ENCODE measurements at regions not wholly inside any gene's neighbourhood (a gene's known extent, or its start where the extent isn't known, plus 50 kb on each side); places are given as distances from the start of the nearest gene placed in this dataset.

DNA sequence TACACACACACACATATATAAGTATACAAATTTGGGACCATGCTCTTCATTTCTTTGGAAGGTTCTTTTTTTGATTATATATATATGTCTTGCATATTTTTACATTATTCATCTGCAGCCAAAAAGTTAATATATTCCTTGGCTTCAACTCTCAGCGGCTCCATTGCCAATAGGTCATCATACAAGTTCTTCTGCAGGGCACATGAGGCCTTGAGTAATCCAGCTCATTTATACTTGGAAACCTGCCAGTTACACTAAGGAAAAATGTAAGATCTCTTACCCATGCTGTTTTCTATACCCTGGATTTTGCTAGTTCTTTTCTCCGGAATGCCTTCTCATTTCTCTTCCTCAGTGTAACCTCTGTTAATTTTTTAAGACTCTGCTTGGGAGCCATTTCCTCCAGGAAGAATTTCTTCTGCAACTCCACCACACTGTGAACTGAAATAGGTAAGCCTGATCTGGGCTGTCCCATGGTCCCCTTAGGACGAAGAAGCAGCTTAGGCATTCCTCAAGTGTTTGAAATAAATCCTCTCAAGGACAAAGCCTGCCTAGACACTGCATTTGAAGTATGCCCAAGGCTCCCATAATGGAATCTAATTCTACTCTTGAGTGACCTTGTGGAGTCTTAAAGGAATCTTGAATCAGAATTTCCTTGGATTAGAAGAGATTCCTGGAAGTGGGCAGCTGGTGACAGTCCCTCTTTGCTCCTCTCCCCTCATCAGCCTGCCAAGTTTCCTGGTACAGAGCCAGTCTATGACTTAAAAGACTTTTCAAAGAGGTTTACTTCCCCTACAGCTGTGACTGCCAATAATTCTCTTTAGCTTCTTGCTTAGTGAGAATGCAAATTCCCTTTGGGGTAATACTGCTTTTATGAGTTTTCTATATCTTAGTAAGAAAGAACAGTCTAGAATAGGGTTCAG lies 182.8 kb downstream of the C11orf87 start:
- DNase-seq, result no peak
- H3K4me1 Mint-ChIP-seq (ENCODE audit: low read depth), result no peaks in the 10 kb centered on the region
- no peaks in the 10 kb centered on the region for H3K36me3 Mint-ChIP-seq (ENCODE audit: low read depth)
- no peaks in the 10 kb centered on the region for H3K9me3 Mint-ChIP-seq
- no peak overlapping the region for H3K4me3 Mint-ChIP-seq
- H3K27me3 Mint-ChIP-seq, result no peaks in the 10 kb centered on the region
- H3K27ac Mint-ChIP-seq, result no peak overlapping the region

- no peaks in the 10 kb centered on the region for H3K36me3 Mint-ChIP-seq (ENCODE audit: low read depth)
- no peaks in the 10 kb centered on the region for H3K9me3 Mint-ChIP-seq
- no peaks in the 10 kb centered on the region for H3K27me3 Mint-ChIP-seq
- no peak overlapping the region for H3K4me3 Mint-ChIP-seq
- H3K4me1 Mint-ChIP-seq (ENCODE audit: low read depth), result no peaks in the 10 kb centered on the region
- DNase-seq, result no peak
- H3K27ac Mint-ChIP-seq, result no peak overlapping the region
Observed at GRCh38 chr11:109606256-109606655, 184.3 kb downstream of the C11orf87 start.

DNA sequence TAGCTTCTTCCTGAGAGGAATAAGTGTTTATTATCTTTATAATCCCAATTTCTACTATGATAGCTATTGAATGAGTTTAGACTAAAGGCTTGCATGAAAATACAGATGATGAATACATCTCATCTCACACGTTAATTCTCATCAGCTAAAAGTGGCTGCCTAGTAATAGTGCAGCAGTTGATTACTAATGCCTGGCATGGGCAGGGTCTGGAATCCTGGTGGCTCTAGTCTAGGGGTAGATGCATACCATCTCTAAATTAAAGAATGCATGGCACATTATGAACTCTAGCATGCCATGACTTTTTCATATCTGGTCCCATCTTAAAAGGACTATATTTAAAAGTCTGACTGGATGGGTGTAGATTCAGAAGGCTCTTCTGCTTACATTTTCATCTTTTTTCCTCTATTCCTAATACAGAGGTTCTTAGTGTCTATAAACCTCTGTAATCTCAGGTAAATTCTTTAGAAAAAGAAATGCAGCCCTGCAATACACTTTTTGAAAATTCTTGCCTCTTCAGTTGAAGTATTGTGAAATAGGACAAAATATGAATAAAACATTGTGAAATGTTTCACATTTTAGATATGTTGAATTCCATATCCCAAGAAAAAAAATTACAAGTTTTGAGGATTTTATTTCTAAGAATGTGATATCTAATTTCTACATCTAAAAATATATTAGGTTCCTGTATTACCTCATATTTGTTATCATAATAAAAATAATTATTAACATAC lies 187.6 kb downstream of the C11orf87 start:
- Mint-ChIP-seq H3K27me3 (no peaks in the 10 kb centered on the region), H3K36me3 (ENCODE audit: low read depth) (no peaks in the 10 kb centered on the region), H3K9me3 (peaks cover 7% of the 10 kb centered on the region), H3K27ac (no peak overlapping the region), H3K4me3 (no peak overlapping the region), H3K4me1 (ENCODE audit: low read depth) (no peaks in the 10 kb centered on the region)
- no peak for DNase-seq

- H3K36me3 Mint-ChIP-seq (ENCODE audit: low read depth), result no peaks in the 10 kb centered on the region
- DNase-seq, result no peak
- no peak overlapping the region for H3K27ac Mint-ChIP-seq
- H3K4me1 Mint-ChIP-seq (ENCODE audit: low read depth), result no peaks in the 10 kb centered on the region
- H3K4me3 Mint-ChIP-seq, result no peak overlapping the region
- H3K27me3 Mint-ChIP-seq, result no peaks in the 10 kb centered on the region
- H3K9me3 Mint-ChIP-seq, result peaks cover 12% of the 10 kb centered on the region
Observed at GRCh38 chr11:109612496-109612895, 190.5 kb downstream of the C11orf87 start.

GRCh38 chr11:109619498-109619897 lies 197.5 kb downstream of the C11orf87 start:
- DNase-seq, result no peak
- no peaks in the 10 kb centered on the region for H3K27me3 Mint-ChIP-seq
- no peaks in the 10 kb centered on the region for H3K4me1 Mint-ChIP-seq (ENCODE audit: low read depth)
- H3K9me3 Mint-ChIP-seq, result peaks cover 7% of the 10 kb centered on the region
- H3K27ac Mint-ChIP-seq, result no peak overlapping the region
- no peak overlapping the region for H3K4me3 Mint-ChIP-seq
- no peaks in the 10 kb centered on the region for H3K36me3 Mint-ChIP-seq (ENCODE audit: low read depth)

DNA sequence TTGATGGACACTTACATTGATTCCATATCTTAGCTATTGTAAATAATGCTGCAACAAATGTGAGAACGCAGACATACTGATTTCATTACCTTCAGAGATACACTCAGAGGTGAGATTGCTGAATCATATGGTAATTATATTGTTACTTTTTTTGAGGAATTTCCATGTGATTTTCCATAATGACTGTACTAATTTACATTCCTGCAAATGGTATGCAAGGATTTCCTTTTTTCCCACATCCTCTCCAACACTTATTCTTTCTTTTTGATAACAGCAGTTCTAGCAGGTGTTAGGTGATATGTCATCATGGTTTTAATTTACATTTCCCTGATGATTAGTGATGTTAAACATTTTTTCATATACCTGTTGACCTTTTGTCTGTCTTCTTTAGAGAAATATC lies 207.7 kb downstream of the C11orf87 start:
- Mint-ChIP-seq H3K27ac (no peak overlapping the region), H3K36me3 (ENCODE audit: low read depth) (no peaks in the 10 kb centered on the region), H3K4me1 (ENCODE audit: low read depth) (no peaks in the 10 kb centered on the region), H3K4me3 (no peak overlapping the region), H3K27me3 (no peaks in the 10 kb centered on the region), H3K9me3 (peaks cover 9% of the 10 kb centered on the region)
- DNase-seq, result no peak

GRCh38 chr11:109641549-109641948 lies 219.6 kb downstream of the C11orf87 start:
- peaks cover 5% of the 10 kb centered on the region for H3K9me3 Mint-ChIP-seq
- no peaks in the 10 kb centered on the region for H3K4me1 Mint-ChIP-seq (ENCODE audit: low read depth)
- no peak overlapping the region for H3K27ac Mint-ChIP-seq
- no peak overlapping the region for H3K4me3 Mint-ChIP-seq
- H3K27me3 Mint-ChIP-seq, result no peaks in the 10 kb centered on the region
- no peaks in the 10 kb centered on the region for H3K36me3 Mint-ChIP-seq (ENCODE audit: low read depth)
- no peak for DNase-seq

DNA sequence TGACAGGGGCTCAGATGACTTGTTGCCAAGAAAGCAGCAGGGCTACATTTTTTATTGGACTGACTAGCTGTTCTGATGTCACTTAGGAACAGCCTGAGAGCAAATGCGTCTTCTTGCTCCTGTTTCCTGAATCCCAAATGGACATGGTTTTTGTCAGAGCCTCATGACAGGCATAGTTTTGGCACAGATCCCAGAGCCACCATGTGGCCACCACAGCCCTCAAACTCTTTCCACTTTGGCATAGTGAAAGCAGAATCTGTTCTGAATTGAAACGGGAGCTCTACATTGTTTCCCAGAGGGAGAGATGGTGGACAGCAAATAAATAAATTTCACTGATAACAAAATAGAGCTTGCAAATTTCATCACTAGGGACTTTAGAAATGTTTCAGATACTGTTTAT lies 222.2 kb downstream of the C11orf87 start:
- no peaks in the 10 kb centered on the region for H3K4me1 Mint-ChIP-seq (ENCODE audit: low read depth)
- no peak overlapping the region for H3K4me3 Mint-ChIP-seq
- H3K9me3 Mint-ChIP-seq, result no peaks in the 10 kb centered on the region
- no peaks in the 10 kb centered on the region for H3K36me3 Mint-ChIP-seq (ENCODE audit: low read depth)
- no peak overlapping the region for H3K27ac Mint-ChIP-seq
- H3K27me3 Mint-ChIP-seq, result no peaks in the 10 kb centered on the region
- DNase-seq, result no peak

GRCh38 chr11:109648804-109649203 lies 226.8 kb downstream of the C11orf87 start:
- H3K4me3 Mint-ChIP-seq, result no peak overlapping the region

DNA sequence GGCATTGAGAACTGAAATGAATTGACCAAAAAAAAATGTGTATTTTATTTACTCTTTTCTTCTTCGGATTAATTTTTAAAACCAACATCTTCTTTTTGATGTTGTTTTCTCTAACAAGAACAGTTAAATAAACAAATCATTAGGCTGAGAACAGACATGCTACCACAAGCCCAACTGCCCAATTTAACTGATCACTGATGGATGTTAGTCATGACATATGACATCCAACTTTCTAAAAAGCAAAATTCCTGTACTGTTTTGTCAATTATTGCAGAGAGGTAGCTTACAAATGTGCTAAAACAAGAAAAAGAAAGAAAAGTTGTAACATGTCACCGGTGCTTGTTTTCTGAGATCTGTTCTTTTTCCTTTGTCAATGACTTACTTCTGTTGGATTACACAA lies 232.1 kb downstream of the C11orf87 start:
- no peak for DNase-seq
- no peaks in the 10 kb centered on the region for H3K27me3 Mint-ChIP-seq
- H3K4me3 Mint-ChIP-seq, result no peak overlapping the region
- H3K4me1 Mint-ChIP-seq (ENCODE audit: low read depth), result no peaks in the 10 kb centered on the region
- no peak overlapping the region for H3K27ac Mint-ChIP-seq
- H3K9me3 Mint-ChIP-seq, result peaks cover 2% of the 10 kb centered on the region
- H3K36me3 Mint-ChIP-seq (ENCODE audit: low read depth), result no peaks in the 10 kb centered on the region

More at GRCh38 chr11:109648804-109649203, 226.8 kb downstream of the C11orf87 start:
- no peak for DNase-seq
- H3K36me3 Mint-ChIP-seq (ENCODE audit: low read depth), result no peaks in the 10 kb centered on the region
- no peak overlapping the region for H3K27ac Mint-ChIP-seq
- no peaks in the 10 kb centered on the region for H3K4me1 Mint-ChIP-seq (ENCODE audit: low read depth)
- no peaks in the 10 kb centered on the region for H3K27me3 Mint-ChIP-seq
- H3K9me3 Mint-ChIP-seq, result no peaks in the 10 kb centered on the region

- Mint-ChIP-seq H3K4me3 (no peak overlapping the region), H3K27me3 (no peaks in the 10 kb centered on the region), H3K9me3 (peaks cover 2% of the 10 kb centered on the region), H3K27ac (no peak overlapping the region), H3K4me1 (ENCODE audit: low read depth) (no peaks in the 10 kb centered on the region), H3K36me3 (ENCODE audit: low read depth) (no peaks in the 10 kb centered on the region)
- no peak for DNase-seq
Observed at GRCh38 chr11:109658190-109658589, 236.2 kb downstream of the C11orf87 start.

- no peaks in the 10 kb centered on the region for H3K27me3 Mint-ChIP-seq
- no peak overlapping the region for H3K27ac Mint-ChIP-seq
- no peaks in the 10 kb centered on the region for H3K4me1 Mint-ChIP-seq (ENCODE audit: low read depth)
- H3K9me3 Mint-ChIP-seq, result peaks cover 6% of the 10 kb centered on the region
- H3K4me3 Mint-ChIP-seq, result no peak overlapping the region
- no peaks in the 10 kb centered on the region for H3K36me3 Mint-ChIP-seq (ENCODE audit: low read depth)
- no peak for DNase-seq
Observed at GRCh38 chr11:109667719-109668118, 245.7 kb downstream of the C11orf87 start.

DNA sequence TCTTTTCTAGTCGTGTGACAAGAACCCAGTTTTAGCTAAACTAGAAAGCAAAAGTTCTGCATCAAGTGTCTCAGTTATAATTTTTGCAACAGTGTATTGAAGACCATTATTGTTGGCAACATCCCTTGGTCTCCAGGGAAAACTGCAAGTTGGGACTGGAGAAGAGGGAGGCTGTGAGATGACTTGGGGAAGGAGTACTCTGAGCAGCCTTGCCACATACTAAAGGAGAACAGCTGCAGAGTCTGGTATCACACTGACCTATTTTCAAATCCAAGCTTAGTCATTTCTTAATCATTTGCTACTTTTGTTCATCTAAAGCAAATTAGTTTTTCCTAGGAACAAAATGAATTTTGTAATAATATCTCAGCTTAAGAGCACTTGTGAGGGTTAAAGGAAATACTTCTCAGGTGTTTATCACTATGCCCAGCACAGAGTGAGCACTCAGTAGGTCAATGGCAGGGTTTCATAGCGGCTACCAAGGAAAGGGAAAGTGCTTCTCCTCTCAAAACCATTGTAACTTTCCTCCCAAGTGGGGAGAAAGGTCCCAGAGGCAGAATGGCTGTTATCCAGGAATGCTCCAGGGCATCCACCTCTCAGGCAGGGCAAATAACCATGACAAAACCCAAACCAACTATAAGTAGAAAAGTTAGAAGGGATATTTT lies 247.1 kb downstream of the C11orf87 start:
- Mint-ChIP-seq H3K27me3 (no peaks in the 10 kb centered on the region), H3K36me3 (ENCODE audit: low read depth) (no peaks in the 10 kb centered on the region), H3K4me1 (ENCODE audit: low read depth) (no peaks in the 10 kb centered on the region), H3K9me3 (peaks cover 6% of the 10 kb centered on the region), H3K27ac (no peak overlapping the region), H3K4me3 (no peak overlapping the region)
- DNase-seq, result no peak

GRCh38 chr11:109677231-109677630 lies 255.2 kb downstream of the C11orf87 start:
- Mint-ChIP-seq H3K4me1 (ENCODE audit: low read depth) (no peaks in the 10 kb centered on the region), H3K27me3 (no peaks in the 10 kb centered on the region), H3K36me3 (ENCODE audit: low read depth) (no peaks in the 10 kb centered on the region), H3K27ac (no peak overlapping the region), H3K4me3 (no peak overlapping the region), H3K9me3 (no peaks in the 10 kb centered on the region)
- no peak for DNase-seq

DNA sequence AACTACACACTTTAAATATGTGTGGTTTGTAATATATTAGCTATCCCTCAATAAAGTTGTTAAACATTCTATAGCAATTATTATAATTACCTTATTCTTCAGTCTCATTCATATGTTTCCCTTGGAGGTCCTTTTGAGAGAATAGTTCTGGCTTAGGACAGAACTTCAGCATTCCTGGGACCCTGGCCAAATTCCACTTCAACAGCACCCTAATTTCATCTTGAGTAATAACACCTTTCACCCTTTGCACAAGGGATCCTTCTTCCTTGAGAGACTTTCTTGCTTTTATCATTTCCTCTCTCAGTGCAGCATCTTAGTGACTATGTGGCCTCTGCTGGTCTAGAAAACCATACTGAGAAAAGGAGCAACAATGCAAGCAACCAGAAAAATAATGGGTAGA lies 255.9 kb downstream of the C11orf87 start:
- Mint-ChIP-seq H3K4me3 (no peak overlapping the region), H3K27ac (no peak overlapping the region), H3K27me3 (no peaks in the 10 kb centered on the region), H3K36me3 (ENCODE audit: low read depth) (no peaks in the 10 kb centered on the region), H3K4me1 (ENCODE audit: low read depth) (no peaks in the 10 kb centered on the region), H3K9me3 (no peaks in the 10 kb centered on the region)
- no peak for DNase-seq

Measured in activated T-cell treated with anti-CD3 and anti-CD28 coated beads, Interleukin-2, amount 50 U/mL, for 24 hours (primary cell).